ENCODE measurements at regions not wholly inside any gene's neighbourhood (a gene's known extent, or its start where the extent isn't known, plus 50 kb on each side); places are given as distances from the start of the nearest gene placed in this dataset.

- no peak for TF ChIP-seq CTCF (IDR thresholded peaks at IDR 0.05; ENCODE audit: low read depth, low read length, poor library complexity, severe bottlenecking)
- TF ChIP-seq EZH2phosphoT487 (IDR thresholded peaks at IDR 0.05; ENCODE audit: borderline replicate concordance, low read length), result no peak
Observed at GRCh38 chr9:38277601-38278200, 114.8 kb upstream of the ALDH1B1 start.
